ENCODE measurements at regions not wholly inside any gene's neighbourhood (a gene's known extent, or its start where the extent isn't known, plus 50 kb on each side); places are given as distances from the start of the nearest gene placed in this dataset.
"Not testable (repeated sequence)": the region's sequence is repeated elsewhere in the genome, so short reads cannot be mapped to it uniquely, and the experiment has no call there.

GRCh38 chr5:50343715-50344114 is 97.4 kb downstream of the EMB start:
- POLR2A ChIA-PET, result no interaction called here

GRCh38 chr5:50340757-50341156 is 100.3 kb downstream of the EMB start:
- Mint-ChIP-seq H3K4me1 (no peaks in the 10 kb centered on the region), H3K27me3 (no peaks in the 10 kb centered on the region), H3K4me3 (no peak overlapping the region), H3K27ac (no peak overlapping the region), H3K36me3 (ENCODE audit: low read depth) (no peaks in the 10 kb centered on the region), H3K9me3 (no peaks in the 10 kb centered on the region)
- no peak for TF ChIP-seq CTCF (IDR thresholded peaks at IDR 0.05)
- ATAC-seq (ENCODE audit: low read depth) (no peak), DNase-seq (no peak)
- ChIA-PET POLR2A (no interaction called here), CTCF (interaction anchor here (0.6 kb wide), 1 partner anchor 13 kb away, joined by 4 read pairs; no protein-coding TSS in a partner anchor)
- intact Hi-C loops (cut with micrococcal nuclease), result no loop called here

More at GRCh38 chr5:50343715-50344114, 97.4 kb downstream of the EMB start:
- Mint-ChIP-seq H3K4me3 (no peak overlapping the region), H3K36me3 (ENCODE audit: low read depth) (no peaks in the 10 kb centered on the region), H3K9me3 (no peaks in the 10 kb centered on the region), H3K27ac (no peak overlapping the region), H3K4me1 (no peaks in the 10 kb centered on the region), H3K27me3 (no peaks in the 10 kb centered on the region)
- intact Hi-C loops (cut with micrococcal nuclease), result no loop called here
- no peak for DNase-seq
- CTCF ChIA-PET, result no interaction called here
- ATAC-seq (ENCODE audit: low read depth), result no peak
- no peak for TF ChIP-seq CTCF (IDR thresholded peaks at IDR 0.05)

GRCh38 chr5:50330633-50331032 is 110.5 kb downstream of the EMB start:
- intact Hi-C loops (cut with micrococcal nuclease); H3K27me3 Mint-ChIP-seq; H3K27ac Mint-ChIP-seq; DNase-seq; H3K36me3 Mint-ChIP-seq (ENCODE audit: low read depth); H3K4me3 Mint-ChIP-seq; ATAC-seq (ENCODE audit: low read depth); POLR2A ChIA-PET; CTCF ChIA-PET; H3K4me1 Mint-ChIP-seq; H3K9me3 Mint-ChIP-seq: not testable (repeated sequence)

- no peak overlapping the region for H3K27ac Mint-ChIP-seq
- H3K36me3 Mint-ChIP-seq (ENCODE audit: low read depth), result no peaks in the 10 kb centered on the region
- ATAC-seq (ENCODE audit: low read depth) (no peak), DNase-seq (no peak)
- H3K9me3 Mint-ChIP-seq, result peaks cover 2% of the 10 kb centered on the region
- peaks cover 2% of the 10 kb centered on the region for H3K4me1 Mint-ChIP-seq
- no peak for TF ChIP-seq CTCF (IDR thresholded peaks at IDR 0.05)
- H3K27me3 Mint-ChIP-seq, result no peaks in the 10 kb centered on the region
- intact Hi-C loops (cut with micrococcal nuclease), result loop anchor here (5.0 kb wide), 1 partner anchor 184 kb away; no protein-coding TSS in a partner anchor
- H3K4me3 Mint-ChIP-seq, result no peak overlapping the region
- CTCF ChIA-PET, result no interaction called here
- POLR2A ChIA-PET, result no interaction called here
Observed at GRCh38 chr5:50328193-50328729, 112.8 kb downstream of the EMB start.

GRCh38 chr5:50325237-50325832 is 115.8 kb downstream of the EMB start:
- ATAC-seq (ENCODE audit: low read depth) (no peak), DNase-seq (no peak)
- POLR2A ChIA-PET, result no interaction called here
- intact Hi-C loops (cut with micrococcal nuclease), result loop anchor here (2.0 to 5.0 kb wide), 2 partner anchors 187 to 425 kb away; no protein-coding TSS in a partner anchor
- Mint-ChIP-seq H3K4me3 (no peak overlapping the region), H3K9me3 (no peaks in the 10 kb centered on the region), H3K36me3 (ENCODE audit: low read depth) (no peaks in the 10 kb centered on the region), H3K27ac (no peak overlapping the region), H3K27me3 (no peaks in the 10 kb centered on the region), H3K4me1 (peaks cover 2% of the 10 kb centered on the region)
- CTCF ChIA-PET, result no interaction called here
- TF ChIP-seq CTCF (IDR thresholded peaks at IDR 0.05), result peak; percentile 89
